ENCODE measurements at regions not wholly inside any gene's neighbourhood (a gene's known extent, or its start where the extent isn't known, plus 50 kb on each side); places are given as distances from the start of the nearest gene placed in this dataset.

DNA sequence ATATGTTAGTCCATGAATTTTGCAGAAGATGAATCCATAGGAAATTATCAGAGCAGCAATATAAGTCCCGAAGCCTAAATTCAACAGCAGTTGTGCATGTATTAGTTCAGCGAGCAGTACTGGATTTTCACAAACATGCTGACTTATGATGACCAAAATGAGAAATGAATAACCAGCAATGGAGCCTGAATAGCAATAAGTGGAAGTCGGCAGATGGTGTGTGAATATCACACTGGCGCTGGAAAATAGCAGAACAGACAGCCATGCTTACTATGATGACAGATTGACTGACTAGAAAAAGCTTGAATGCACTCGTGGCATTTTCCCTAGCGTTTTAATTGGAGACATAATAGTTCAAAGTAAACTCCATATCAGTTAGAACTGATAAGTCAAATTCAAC, 1114.5 kb downstream of the DSC3 start:
- H3K4me3 ChIP-seq (ENCODE audit: low read depth, low read length), result no peak overlapping the region
- no peak for DNase-seq (ENCODE audit: low read depth)
- TF ChIP-seq, protein P1, sequence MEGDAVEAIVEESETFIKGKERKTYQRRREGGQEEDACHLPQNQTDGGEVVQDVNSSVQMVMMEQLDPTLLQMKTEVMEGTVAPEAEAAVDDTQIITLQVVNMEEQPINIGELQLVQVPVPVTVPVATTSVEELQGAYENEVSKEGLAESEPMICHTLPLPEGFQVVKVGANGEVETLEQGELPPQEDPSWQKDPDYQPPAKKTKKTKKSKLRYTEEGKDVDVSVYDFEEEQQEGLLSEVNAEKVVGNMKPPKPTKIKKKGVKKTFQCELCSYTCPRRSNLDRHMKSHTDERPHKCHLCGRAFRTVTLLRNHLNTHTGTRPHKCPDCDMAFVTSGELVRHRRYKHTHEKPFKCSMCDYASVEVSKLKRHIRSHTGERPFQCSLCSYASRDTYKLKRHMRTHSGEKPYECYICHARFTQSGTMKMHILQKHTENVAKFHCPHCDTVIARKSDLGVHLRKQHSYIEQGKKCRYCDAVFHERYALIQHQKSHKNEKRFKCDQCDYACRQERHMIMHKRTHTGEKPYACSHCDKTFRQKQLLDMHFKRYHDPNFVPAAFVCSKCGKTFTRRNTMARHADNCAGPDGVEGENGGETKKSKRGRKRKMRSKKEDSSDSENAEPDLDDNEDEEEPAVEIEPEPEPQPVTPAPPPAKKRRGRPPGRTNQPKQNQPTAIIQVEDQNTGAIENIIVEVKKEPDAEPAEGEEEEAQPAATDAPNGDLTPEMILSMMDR (IDR thresholded peaks at IDR 0.05; ENCODE audit: insufficient read depth, low read length), result no peak

DNA sequence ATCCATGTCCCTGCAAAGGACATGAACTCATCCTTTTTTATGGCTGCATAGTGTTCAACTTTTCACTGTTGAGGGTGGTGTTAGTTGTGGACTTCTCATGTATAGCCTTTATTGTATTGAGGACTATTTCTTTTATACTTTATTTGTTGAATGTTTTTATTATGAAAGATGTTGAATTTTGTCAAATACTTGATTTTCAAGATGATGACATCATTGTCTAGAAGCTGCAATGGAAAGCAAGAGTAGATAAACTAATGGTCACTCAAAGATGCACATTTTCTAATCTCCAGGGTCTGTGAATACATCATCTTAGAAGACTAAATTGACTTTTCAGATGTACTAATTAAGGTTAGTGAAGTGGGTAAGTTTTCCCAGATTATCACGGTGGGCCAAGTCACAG, 1117.0 kb downstream of the DSC3 start:
- TF ChIP-seq, protein P1 (IDR thresholded peaks at IDR 0.05; ENCODE audit: insufficient read depth, low read length), result no peak
- no peak for DNase-seq (ENCODE audit: low read depth)
- H3K4me3 ChIP-seq (ENCODE audit: low read depth, low read length), result no peak overlapping the region

DNA sequence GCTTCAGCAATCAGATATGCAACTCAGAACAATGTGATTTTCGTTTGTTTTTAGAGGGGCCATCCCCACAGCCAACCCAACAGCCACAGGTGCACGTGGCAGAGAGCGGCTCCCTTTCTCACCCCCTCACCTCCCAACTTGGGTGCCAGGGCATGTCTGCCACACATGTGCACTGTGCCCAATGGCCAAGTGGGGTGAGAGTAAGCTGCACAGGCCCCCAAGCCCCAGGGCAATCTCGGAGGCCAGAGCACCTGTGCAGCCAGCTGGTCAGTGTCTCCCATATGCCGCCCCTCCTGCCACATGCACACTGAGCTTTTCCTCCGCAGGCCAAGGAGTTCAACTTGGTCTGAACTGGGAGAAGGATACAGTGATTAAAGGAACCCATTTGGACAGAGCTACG, 1130.2 kb downstream of the DSC3 start:
- no peak overlapping the region for H3K4me3 ChIP-seq (ENCODE audit: low read depth, low read length)
- no peak for DNase-seq (ENCODE audit: low read depth)
- TF ChIP-seq, protein P1 (IDR thresholded peaks at IDR 0.05; ENCODE audit: insufficient read depth, low read length), result no peak

DNA sequence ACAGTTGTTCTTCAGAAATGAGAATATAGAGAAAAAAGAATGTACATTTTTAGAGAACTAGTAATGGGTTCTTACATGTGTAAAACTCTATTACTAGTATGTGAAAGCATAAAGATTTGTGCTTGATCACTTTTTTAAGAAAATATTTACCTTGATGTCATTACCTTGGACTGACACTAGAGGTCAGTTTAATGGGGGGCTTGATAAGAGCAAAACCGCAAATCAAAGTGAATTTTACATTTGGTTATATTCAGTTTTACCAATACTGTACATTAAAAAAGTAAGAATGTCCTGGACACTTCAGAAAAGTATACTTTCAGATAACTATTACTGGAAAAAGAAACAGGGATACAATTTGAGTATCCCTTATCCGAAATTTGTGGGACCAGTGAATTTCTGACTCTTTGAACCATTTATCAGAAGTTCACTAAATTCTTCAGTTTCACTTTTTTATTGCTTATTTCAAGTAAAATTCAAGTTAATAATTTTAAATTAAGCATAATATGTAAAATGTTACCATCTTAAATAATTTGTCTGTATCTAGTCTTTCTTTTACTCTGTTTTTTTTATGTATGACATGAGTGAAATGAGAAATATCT, 1149.5 kb downstream of the DSC3 start:
- DNase-seq (ENCODE audit: low read depth), result peak; percentile 14
- TF ChIP-seq, protein P1 (IDR thresholded peaks at IDR 0.05; ENCODE audit: insufficient read depth, low read length), result peak; percentile 58
- no peak overlapping the region for H3K4me3 ChIP-seq (ENCODE audit: low read depth, low read length)

DNA sequence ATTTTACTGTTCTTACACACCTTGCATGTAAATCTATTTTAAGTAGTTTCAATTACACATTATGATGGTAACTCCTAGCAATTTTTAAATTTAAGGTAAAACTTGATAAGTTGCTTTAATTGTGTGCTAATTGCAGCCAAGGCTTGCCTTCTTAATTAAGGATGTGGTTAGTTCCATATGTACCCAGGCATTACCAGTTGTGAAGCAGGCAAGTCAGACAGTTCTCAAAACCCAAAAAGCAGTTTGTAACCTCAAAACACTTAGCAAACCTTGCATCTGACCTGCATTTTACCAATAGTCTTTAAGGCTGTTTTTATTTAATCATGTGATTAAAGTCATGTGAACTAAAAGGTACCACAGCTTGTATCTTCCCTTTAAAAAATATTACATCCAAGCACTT, 1159.4 kb downstream of the DSC3 start:
- DNase-seq (ENCODE audit: low read depth), result no peak

DNA sequence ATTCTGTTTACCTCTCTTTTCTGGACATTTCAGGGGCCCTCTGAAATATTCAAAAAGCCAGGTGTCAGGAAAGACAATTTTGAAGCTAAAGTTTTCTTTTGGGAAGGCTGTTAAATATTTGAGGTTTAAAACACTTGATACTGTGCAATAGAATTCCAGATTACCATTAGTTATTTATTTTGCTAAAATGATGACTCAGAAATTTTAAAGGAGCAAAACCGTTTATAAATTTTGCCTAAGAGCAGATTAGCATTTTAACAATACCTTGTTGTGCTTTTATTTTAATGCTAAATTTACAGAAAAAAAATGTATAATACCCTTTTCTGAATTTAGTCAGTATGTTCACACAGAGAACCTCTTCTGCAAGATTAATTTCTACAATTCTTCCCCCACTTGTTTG, 1159.9 kb downstream of the DSC3 start:
- DNase-seq (ENCODE audit: low read depth), result peak; percentile 6
- TF ChIP-seq, protein P1 (IDR thresholded peaks at IDR 0.05; ENCODE audit: insufficient read depth, low read length), result no peak
- H3K4me3 ChIP-seq (ENCODE audit: low read depth, low read length), result no peak overlapping the region

More for the DNA sequence above, 1159.4 kb downstream of the DSC3 start:
- TF ChIP-seq, protein P1 (IDR thresholded peaks at IDR 0.05; ENCODE audit: insufficient read depth, low read length), result no peak
- H3K4me3 ChIP-seq (ENCODE audit: low read depth, low read length), result no peak overlapping the region

DNA sequence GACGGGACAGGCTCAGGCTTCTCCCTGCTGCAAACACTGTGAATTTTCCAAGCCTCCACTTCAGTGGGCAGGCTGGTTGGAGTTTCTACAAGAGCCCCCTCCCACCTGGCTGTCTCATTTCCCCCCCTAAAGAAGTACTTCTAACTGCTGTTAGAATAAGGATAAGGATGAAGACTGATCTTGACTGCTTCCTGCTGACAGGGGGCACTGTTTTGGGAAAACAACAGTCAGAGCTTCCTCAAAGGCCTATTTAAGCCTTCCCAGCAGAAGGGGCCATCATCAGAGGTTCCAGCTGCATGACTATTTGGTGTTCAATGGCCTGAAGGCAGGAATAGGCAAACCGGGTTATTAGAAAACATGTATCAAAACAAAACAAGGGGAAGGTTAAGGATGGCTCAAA, 1162.8 kb downstream of the DSC3 start:
- no peak for DNase-seq (ENCODE audit: low read depth)
- TF ChIP-seq, protein P1 (IDR thresholded peaks at IDR 0.05; ENCODE audit: insufficient read depth, low read length), result no peak
- no peak overlapping the region for H3K4me3 ChIP-seq (ENCODE audit: low read depth, low read length)
